Ramos (cell line): ENCODE measurements at regions not wholly inside any gene's neighbourhood (a gene's known extent, or its start where the extent isn't known, plus 50 kb on each side); places are given as distances from the start of the nearest gene placed in this dataset.

Source experiments
- in situ Hi-C: fragments of 300-500 bp; cut with MboI; formaldehyde crosslinking; loops from one replicate; pipeline ENCODE4 v1.14.3; 2022; ENCODE audit warnings: low sequenced_read_pairs; ENCODE audit not compliant: unreplicated experiment

GRCh38 chr6:148166339-148166968 is 176.2 kb upstream of the SASH1 start:
- in situ Hi-C loops = loop anchor here (25.0 kb wide), 1 partner anchor 654 kb away; the partner anchor contains the start of gene SAMD5

GRCh38 chr6:148169706-148170105 is 172.9 kb upstream of the SASH1 start:
- in situ Hi-C loops = loop anchor here (25.0 kb wide), 1 partner anchor 657 kb away; the partner anchor contains the start of gene SAMD5

GRCh38 chr6:148170286-148170685 is 172.4 kb upstream of the SASH1 start:
- in situ Hi-C loops = loop anchor here (25.0 kb wide), 1 partner anchor 658 kb away; the partner anchor contains the start of gene SAMD5

GRCh38 chr6:148173548-148173947 is 169.1 kb upstream of the SASH1 start:
- in situ Hi-C loops = loop anchor here (25.0 kb wide), 1 partner anchor 661 kb away; the partner anchor contains the start of gene SAMD5

GRCh38 chr6:148175550-148176188 is 167.0 kb upstream of the SASH1 start:
- in situ Hi-C loops = loop anchor here (25.0 kb wide), 1 partner anchor 287 kb away; no protein-coding TSS in a partner anchor

GRCh38 chr6:148177589-148178233 is 164.9 kb upstream of the SASH1 start:
- in situ Hi-C loops = loop anchor here (25.0 kb wide), 1 partner anchor 285 kb away; no protein-coding TSS in a partner anchor

GRCh38 chr6:148179786-148180185 is 162.9 kb upstream of the SASH1 start:
- in situ Hi-C loops = loop anchor here (25.0 kb wide), 1 partner anchor 283 kb away; no protein-coding TSS in a partner anchor

GRCh38 chr6:148182378-148182777 is 160.3 kb upstream of the SASH1 start:
- in situ Hi-C loops = loop anchor here (25.0 kb wide), 1 partner anchor 280 kb away; no protein-coding TSS in a partner anchor

GRCh38 chr6:148183776-148184175 is 158.9 kb upstream of the SASH1 start:
- in situ Hi-C loops = loop anchor here (25.0 kb wide), 1 partner anchor 279 kb away; no protein-coding TSS in a partner anchor

- in situ Hi-C loops = loop anchor here (25.0 kb wide), 1 partner anchor 275 kb away; no protein-coding TSS in a partner anchor
These were observed 155.7 kb upstream of the SASH1 start for GRCh38 chr6:148186916-148187315.

- in situ Hi-C loops = loop anchor here (25.0 kb wide), 1 partner anchor 270 kb away; no protein-coding TSS in a partner anchor
These were observed 150.3 kb upstream of the SASH1 start for GRCh38 chr6:148192310-148192709.

- in situ Hi-C loops = loop anchor here (25.0 kb wide), 1 partner anchor 269 kb away; no protein-coding TSS in a partner anchor
These were observed 149.5 kb upstream of the SASH1 start for GRCh38 chr6:148193063-148193680.

- in situ Hi-C loops = loop anchor here (25.0 kb wide), 1 partner anchor 267 kb away; no protein-coding TSS in a partner anchor
These were observed 147.1 kb upstream of the SASH1 start for GRCh38 chr6:148195511-148195910.

GRCh38 chr6:148199584-148199983 is 143.1 kb upstream of the SASH1 start:
- in situ Hi-C loops = loop anchor here (25.0 kb wide), 1 partner anchor 263 kb away; no protein-coding TSS in a partner anchor

- in situ Hi-C loops = no loop called here
These were observed 142.3 kb upstream of the SASH1 start for GRCh38 chr6:148200293-148200692.

GRCh38 chr6:148200781-148201180 is 141.9 kb upstream of the SASH1 start:
- in situ Hi-C loops = no loop called here

GRCh38 chr6:148203281-148203925 is 139.2 kb upstream of the SASH1 start:
- in situ Hi-C loops = no loop called here

GRCh38 chr6:148203970-148204369 is 138.7 kb upstream of the SASH1 start:
- in situ Hi-C loops = no loop called here

GRCh38 chr6:148208298-148208697 is 134.3 kb upstream of the SASH1 start:
- in situ Hi-C loops = no loop called here
